Activated gamma-delta T cell treated with anti-CD3 and anti-CD28 coated beads, Interleukin-2, amount 50 U/mL, for 16 hours (primary cell): ENCODE measurements at regions not wholly inside any gene's neighbourhood (a gene's known extent, or its start where the extent isn't known, plus 50 kb on each side); places are given as distances from the start of the nearest gene placed in this dataset.

Experiments
- DNase-seq: peaks from one replicate; pipeline ENCODE4 v3.0.0-alpha.2; 2020; ENCODE audit warnings: low read depth

- DNase-seq, result no peak
Observed at GRCh38 chr10:130559547-130559880, 423.3 kb downstream of the GLRX3 start.

GRCh38 chr10:130560116-130560515 lies 423.9 kb downstream of the GLRX3 start:
- DNase-seq, result no peak

GRCh38 chr10:130560573-130560972 lies 424.4 kb downstream of the GLRX3 start:
- DNase-seq, result no peak

- no peak for DNase-seq
Observed at GRCh38 chr10:130561681-130562080, 425.5 kb downstream of the GLRX3 start.

- DNase-seq, result no peak
Observed at GRCh38 chr10:130567011-130567410, 430.8 kb downstream of the GLRX3 start.

GRCh38 chr10:130567436-130567835 lies 431.2 kb downstream of the GLRX3 start:
- no peak for DNase-seq

- no peak for DNase-seq
Observed at GRCh38 chr10:130568246-130568645, 432.1 kb downstream of the GLRX3 start.

GRCh38 chr10:130570074-130570473 lies 433.9 kb downstream of the GLRX3 start:
- DNase-seq, result no peak

- no peak for DNase-seq
Observed at GRCh38 chr10:130571674-130572073, 435.5 kb downstream of the GLRX3 start.

- no peak for DNase-seq
Observed at GRCh38 chr10:130573446-130573845, 437.3 kb downstream of the GLRX3 start.

- no peak for DNase-seq
Observed at GRCh38 chr10:130575756-130576285, 439.6 kb downstream of the GLRX3 start.

- no peak for DNase-seq
Observed at GRCh38 chr10:130576427-130576826, 440.2 kb downstream of the GLRX3 start.

- DNase-seq, result no peak
Observed at GRCh38 chr10:130577039-130577438, 440.8 kb downstream of the GLRX3 start.

GRCh38 chr10:130578532-130579289 lies 442.5 kb downstream of the GLRX3 start:
- no peak for DNase-seq

- no peak for DNase-seq
Observed at GRCh38 chr10:130579913-130580312, 443.7 kb downstream of the GLRX3 start.

- DNase-seq, result no peak
Observed at GRCh38 chr10:130580975-130581374, 444.8 kb downstream of the GLRX3 start.

GRCh38 chr10:130587718-130588117 lies 451.5 kb downstream of the GLRX3 start:
- DNase-seq, result no peak

- no peak for DNase-seq
Observed at GRCh38 chr10:130606001-130606405, 469.8 kb downstream of the GLRX3 start.

GRCh38 chr10:130607366-130607765 lies 471.2 kb downstream of the GLRX3 start:
- no peak for DNase-seq

GRCh38 chr10:130611239-130611638 lies 475.0 kb downstream of the GLRX3 start:
- DNase-seq, result no peak

GRCh38 chr10:130615457-130615856 lies 479.3 kb downstream of the GLRX3 start:
- no peak for DNase-seq

- no peak for DNase-seq
Observed at GRCh38 chr10:130617985-130618384, 481.8 kb downstream of the GLRX3 start.

- no peak for DNase-seq
Observed at GRCh38 chr10:130618647-130619046, 482.5 kb downstream of the GLRX3 start.

- no peak for DNase-seq
Observed at GRCh38 chr10:130621231-130621775, 485.1 kb downstream of the GLRX3 start.
